NCI-H345 (cell line): ENCODE measurements at regions not wholly inside any gene's neighbourhood (a gene's known extent, or its start where the extent isn't known, plus 50 kb on each side); places are given as distances from the start of the nearest gene placed in this dataset.
A peak's percentile ranks its signal among the peaks of the same experiment; 100 is the strongest.

ENCODE experiments used
- DNase-seq: peaks from one replicate; lab custom pipeline; 2025; lab: John Stamatoyannopoulos, UW

GRCh38 chr20:63115651-63116411 lies 100.1 kb downstream of the YTHDF1 start:
- DNase-seq, result no peak

GRCh38 chr20:63114693-63115311 lies 101.1 kb downstream of the YTHDF1 start:
- no peak for DNase-seq

GRCh38 chr20:63114006-63114692 lies 101.8 kb downstream of the YTHDF1 start:
- DNase-seq, result no peak

- DNase-seq, result no peak
Observed at GRCh38 chr20:63112491-63113219, 103.3 kb downstream of the YTHDF1 start.

GRCh38 chr20:63108247-63108646 lies 101.5 kb upstream of the BHLHE23 start:
- no peak for DNase-seq

GRCh38 chr20:63107449-63108200 lies 100.9 kb upstream of the BHLHE23 start:
- no peak for DNase-seq

GRCh38 chr20:63106765-63107448 lies 100.1 kb upstream of the BHLHE23 start:
- no peak for DNase-seq

GRCh38 chr20:63106108-63106764 lies 99.5 kb upstream of the BHLHE23 start:
- DNase-seq, result peak; percentile 69

GRCh38 chr20:63105211-63106107 lies 98.7 kb upstream of the BHLHE23 start:
- DNase-seq, result no peak

GRCh38 chr20:63104312-63105181 lies 97.8 kb upstream of the BHLHE23 start:
- no peak for DNase-seq

GRCh38 chr20:63103402-63104311 lies 96.9 kb upstream of the BHLHE23 start:
- no peak for DNase-seq

- DNase-seq, result peak; percentile 35
Observed at GRCh38 chr20:63102721-63103375, 96.1 kb upstream of the BHLHE23 start.

GRCh38 chr20:63101781-63102720 lies 95.3 kb upstream of the BHLHE23 start:
- DNase-seq, result peak; percentile 51

- no peak for DNase-seq
Observed at GRCh38 chr20:63100926-63101699, 94.3 kb upstream of the BHLHE23 start.
